HG03354 (cell line): ENCODE measurements at regions not wholly inside any gene's neighbourhood (a gene's known extent, or its start where the extent isn't known, plus 50 kb on each side); places are given as distances from the start of the nearest gene placed in this dataset.

Experiments used
- ATAC-seq: cut with Tn5 transposase; IDR thresholded peaks from one replicate; pipeline ENCODE4 v1.9.1; 2021; ENCODE audit warnings: mild to moderate bottlenecking; ENCODE audit not compliant: unreplicated experiment, poor library complexity, severe bottlenecking

DNA sequence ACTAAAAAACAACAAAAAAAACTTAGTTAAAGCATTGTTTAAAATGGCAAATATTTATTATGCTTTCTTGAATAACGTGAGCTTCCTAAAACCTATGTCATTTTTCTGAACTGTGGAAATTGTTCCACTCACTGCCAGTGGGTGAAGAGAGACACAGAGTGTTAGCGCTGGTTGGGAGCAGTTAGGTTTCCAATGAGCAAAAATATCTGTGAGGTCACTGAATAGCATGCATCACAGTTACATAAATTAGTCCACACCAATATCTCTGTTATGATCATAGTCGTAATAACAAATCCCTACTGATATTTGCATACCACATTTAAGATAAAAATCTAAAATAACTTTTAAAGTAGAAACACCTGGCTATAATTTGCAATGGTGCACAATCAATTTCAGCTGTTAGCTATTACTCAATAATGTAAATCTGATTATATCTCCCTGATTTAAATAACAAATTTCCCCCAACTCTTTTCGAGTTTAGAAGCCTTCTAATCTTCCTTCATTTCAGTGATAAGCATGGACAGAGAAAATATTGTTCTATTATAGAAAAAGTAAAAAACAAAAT lies 1094.0 kb upstream of the KLHL29 start:
- ATAC-seq = no peak

DNA sequence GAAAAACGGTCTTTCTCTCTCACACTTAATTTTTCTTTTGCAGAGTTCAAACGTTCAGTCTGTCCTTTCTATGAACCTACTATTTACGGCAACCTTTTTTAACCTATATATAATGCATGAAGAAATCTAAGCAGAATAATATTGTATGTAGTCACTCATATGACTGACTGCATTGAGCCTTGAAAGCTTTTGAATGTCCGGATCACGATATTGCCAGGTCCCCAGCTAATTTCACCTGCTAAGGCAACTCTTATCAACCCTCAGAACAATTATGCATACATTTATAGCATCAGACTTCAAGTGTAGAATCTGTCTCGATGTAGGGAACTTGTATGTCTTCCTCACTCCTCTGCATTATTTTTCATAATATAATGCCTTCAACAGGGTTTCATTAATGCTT lies 1083.8 kb upstream of the KLHL29 start:
- ATAC-seq = no peak

DNA sequence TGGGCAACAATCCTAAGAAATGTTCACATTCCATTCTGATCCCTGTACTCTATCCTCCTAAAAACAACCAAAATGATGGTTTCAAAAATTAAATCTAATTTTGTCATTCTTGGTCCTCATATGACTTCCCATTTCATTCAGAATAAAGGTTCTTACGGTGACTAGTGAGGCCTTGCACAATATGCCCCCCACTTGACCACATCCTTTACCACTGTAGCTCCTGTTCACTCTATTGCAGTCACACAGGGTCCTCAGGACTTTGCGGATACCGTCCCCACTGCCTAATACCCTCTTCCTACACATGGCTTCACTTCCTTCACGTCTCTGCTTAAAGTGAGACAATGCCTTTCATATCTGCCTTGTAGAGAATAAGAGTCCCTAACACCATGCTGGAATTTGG lies 1058.7 kb upstream of the KLHL29 start:
- no peak for ATAC-seq

DNA sequence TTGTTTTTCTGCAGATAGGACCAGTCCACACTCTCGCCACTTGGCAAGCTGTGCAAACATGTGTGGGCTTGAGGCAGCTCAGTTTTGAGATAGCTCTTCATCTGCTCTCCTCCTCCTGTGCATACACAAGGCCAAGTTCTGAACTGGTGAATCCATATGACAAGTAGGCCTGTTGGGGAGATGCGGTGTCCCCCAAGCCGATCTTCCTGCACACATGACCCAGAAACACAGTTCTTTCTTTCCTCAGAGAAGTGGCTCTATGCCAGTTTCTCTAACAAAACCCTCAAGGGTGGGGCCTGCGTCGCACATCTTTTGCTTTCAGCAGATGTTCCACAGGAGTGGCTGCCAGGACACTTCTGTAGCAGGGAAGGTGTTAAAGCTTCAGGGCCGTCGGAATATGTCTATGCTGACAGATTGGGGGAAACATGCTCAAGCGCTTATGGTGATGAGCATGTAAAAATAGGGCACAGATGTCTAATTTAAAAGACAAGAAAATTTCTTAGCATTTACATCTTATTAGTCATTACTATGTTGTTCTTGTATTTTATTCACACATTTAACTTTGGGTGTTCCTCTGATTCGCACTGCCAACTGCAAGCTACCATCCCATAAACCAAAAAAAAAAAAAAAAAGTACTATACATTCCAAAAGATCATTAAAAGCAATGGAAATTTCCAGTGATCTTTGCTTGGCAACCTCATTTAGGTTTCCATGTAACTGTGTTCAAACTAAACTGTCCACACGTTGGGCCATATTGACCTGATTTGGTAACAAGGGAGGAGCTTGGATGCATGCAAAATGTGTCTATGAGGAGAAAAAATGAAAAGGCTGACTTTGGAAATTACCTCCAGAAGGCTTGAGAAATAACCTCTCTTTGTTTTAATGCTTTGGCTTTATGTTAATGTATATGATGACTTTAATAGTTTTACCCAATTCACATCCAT lies 1055.5 kb upstream of the KLHL29 start:
- ATAC-seq = no peak

DNA sequence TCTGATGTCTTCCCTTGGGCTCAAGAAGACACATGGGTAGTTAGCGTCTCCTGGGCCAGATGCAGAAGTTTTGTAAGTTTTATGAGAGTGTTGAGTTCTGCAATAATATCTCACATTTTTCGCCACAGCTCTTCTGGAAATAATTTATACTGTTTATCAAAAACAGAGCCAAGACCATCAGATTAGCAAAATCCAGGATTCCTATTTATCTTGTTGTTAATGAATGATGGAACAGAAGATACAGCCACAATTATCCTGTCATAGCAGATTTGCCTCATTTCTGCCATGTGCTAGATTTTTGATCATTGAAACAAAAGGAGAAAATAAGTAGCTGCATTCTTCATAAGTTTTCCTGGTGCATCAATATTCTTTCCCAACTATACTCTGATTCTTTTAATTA lies 1048.6 kb upstream of the KLHL29 start:
- ATAC-seq = no peak

DNA sequence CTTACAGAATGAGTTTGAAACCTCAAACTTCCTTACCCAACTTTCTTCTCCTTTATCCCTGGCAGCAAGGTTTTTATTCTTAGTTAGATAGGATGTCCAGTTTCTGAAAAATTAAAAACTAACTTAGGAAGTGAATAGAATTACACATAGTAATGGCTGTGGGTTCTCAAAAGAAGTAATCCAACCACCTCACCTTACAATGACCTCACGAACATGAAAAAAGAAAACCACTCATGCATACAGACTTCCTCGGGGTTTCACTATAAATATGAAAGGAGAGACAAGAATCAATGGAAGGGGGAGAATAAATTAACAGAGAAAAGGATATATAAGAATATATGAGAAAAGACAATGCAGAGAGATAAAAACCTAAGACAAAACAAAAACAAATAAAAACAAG lies 1044.3 kb upstream of the KLHL29 start:
- ATAC-seq = no peak

DNA sequence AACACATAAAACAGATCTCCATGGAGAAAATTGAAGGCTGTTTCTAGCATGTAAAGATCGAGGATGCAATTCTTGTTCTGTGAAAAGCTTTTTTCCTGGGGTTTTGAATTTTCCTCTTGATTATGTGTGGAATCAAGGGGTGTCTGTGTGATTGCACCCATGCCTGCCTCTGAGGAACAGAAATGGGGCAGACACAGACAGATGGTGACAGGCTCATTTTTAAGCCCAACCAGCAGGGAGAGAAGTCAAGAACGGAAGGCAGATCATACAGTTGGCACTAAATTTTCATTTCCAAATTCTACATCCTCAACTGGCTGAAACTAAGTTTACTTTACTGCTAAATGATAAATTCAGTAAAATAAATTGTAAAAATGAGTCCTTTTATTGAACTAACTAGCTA lies 1037.7 kb upstream of the KLHL29 start:
- ATAC-seq = no peak

DNA sequence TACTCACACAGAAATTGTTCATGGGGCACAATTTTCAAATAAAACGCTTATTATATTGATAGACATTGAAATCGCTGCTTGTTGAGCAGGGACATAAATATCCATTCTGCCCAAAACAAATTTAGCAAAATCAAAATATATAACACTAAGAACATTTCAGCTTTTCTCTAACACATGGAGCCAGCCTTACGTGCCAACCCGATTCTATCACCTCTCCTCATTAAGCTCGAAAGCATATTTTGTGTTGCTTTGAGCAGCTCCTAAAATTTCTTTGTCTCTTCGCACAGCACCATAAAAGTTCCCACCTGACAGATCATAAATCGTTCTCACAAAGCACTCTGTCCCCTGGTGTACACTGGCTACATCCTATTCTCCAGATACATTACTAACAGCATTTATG lies 1034.4 kb upstream of the KLHL29 start:
- ATAC-seq = no peak

DNA sequence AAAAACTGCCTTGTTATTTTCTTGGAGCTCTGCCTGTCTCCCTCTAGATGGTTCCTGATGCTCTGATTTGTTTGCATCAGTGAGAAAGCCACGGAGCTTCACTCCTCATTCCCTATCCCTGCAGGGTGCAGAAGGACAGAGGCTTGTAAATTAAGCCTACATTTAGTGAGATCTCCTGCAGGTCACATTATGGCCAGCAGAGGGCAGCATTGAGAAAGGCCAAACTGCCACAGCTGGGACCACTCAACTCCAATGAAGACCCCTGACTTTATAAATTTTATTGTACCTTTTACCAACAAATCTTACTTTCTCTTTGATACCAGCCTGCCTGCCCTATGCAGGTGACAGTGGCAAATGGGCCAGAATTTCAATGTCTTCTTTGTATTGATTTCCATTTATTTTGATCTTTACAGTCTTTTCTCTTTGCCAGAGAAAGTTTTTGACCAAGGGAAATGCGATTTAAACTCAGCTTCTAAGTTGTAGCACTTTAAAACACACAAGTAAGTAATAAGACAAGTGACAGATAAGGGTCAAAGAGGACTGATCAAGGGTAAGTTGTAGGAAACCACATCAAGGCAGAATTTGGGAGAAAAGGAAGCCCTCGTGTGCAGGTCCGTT lies 1029.1 kb upstream of the KLHL29 start:
- peak; percentile 81 for ATAC-seq

DNA sequence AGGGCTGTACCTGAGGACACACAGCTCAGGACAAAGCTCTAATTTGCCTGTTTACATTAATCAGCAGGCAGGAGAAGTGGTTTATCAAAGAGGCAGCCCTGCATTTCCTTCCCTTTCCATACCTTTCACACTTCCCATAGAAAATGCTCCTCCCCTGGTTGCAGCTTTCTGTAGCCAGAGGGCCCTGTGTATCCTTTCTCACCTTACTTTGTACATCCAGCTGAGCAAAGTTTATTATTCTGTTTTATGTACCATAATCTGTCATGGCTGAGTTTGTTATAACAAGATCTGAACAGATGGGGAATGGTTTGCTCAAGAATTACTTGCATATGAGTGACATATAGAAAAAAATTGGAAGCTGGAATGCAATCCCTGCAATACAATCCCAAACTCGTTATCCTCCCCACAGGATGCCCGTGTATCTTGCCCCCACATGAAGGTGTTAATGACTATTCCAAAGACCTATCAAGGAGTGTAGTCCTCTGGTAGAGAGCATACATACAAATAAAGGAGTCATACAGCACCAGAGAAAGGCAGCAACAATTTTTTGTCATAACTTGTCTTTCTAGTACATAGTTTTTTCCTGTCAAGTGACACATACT lies 1025.8 kb upstream of the KLHL29 start:
- ATAC-seq = no peak

DNA sequence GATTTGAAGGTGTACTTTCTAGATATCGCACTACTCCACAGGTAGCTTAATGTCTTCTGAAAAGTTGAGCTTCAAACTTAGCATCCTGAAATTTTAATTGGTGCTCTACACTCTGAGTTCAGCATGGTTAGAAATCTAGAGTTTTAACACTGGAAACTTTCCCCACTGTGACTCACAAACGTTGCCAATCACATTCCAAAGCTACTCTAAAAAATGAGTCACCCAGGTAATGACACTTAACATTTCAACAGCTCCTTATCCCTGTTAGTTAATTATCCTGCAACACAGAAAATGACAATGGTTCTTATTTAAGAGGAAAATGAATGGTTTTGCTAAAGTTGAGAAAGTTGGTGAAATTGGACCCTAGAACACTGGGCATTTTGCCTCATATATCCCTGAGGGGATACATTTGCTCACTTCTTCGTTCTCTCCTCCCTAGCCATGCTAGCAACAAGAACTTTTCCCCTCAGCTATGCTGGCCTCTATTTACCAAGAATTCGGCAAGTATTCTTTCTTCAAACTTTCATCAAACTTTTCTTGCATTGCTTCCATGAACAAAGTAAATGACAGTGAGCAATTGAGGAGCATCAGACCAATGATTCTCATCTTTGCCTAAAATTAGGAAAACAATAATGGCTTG lies 1024.1 kb upstream of the KLHL29 start:
- no peak for ATAC-seq

DNA sequence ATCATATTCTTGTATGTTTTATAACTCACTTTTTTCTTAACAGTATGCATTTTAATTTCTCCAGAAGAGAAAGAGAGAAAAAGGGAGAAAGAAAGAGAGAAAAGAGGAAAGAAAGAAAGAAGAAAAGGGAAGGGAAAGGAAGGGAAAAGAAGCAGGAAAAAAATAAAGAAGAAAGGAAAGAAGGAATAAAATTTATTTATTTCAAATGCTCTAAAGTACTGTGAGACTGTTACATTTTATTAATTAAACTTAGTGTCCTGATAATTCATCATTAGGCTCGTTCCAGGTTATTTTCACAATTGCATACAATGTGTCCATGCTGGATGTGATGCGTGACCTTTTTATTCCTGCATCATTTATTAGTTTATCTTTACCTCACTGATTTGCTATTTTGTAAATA lies 1023.4 kb upstream of the KLHL29 start:
- no peak for ATAC-seq

DNA sequence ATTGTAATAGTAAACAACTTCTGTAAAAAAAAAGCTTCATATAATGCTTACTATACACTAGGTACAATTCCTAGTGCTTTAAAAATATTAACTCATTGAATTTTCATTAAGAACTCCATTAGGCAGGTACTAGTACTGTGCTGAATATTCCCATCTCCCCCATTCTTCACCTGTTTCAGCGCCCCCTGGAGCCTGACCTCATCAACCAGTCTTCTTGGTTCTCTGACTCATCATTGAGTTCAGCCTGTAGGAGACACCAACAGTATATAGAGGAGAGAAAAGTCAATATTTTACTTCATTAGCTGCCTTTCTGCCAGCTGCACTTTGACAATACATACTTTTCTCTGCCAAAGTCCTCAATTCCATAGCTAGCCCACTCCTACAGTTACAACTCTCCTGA lies 1009.9 kb upstream of the KLHL29 start:
- ATAC-seq = no peak

DNA sequence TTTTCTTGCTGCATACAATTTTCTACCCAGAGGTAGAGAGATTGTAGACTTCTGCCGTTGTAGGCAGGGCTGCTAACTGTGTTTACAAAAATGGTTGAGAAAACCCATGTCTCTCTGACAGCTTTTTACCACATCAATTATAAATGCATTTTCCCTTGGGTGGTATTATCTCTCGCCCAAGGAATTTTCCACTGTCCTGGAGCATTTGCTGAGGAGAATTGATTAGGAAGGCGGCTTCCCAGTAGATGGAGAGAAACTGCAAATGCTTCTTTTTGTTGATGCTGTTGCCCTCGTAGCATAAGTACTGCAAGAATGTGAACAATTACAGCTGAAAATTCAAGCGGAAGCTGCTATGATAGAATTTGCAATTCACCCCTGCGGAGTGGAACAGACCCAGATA lies 1007.7 kb upstream of the KLHL29 start:
- no peak for ATAC-seq

DNA sequence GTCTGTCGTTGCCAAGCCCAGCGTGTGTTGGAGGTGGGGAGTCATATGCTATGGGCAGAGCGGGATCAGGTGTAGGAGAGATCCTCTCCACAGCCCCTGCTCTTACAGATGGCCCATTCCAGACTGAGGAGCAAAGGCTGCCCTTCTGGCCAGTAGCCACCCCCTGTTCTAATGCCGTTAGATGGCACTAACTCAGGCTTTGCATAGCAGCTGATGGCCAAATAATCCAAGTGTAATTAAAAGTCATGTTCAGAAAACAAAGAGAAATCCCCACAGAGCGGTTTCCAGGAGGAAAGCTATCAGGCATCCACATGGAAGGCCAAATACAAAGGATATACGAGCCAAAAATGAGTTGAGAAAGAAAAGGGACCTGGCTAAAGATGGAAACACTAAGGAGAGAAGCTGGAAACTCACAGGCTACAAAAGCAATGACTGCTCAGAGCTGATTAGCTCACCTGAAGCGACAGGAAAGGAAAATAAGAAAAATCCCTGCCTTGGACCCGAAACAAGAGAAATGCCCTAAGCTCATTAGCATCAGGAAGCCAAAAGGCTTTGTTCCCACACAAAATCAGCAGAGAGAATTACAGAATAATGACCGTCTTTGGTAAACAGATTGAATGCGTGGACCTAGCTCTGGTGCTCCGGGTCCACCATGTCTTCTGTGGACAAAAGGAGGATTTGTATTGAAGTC lies 1002.4 kb upstream of the KLHL29 start:
- no peak for ATAC-seq

DNA sequence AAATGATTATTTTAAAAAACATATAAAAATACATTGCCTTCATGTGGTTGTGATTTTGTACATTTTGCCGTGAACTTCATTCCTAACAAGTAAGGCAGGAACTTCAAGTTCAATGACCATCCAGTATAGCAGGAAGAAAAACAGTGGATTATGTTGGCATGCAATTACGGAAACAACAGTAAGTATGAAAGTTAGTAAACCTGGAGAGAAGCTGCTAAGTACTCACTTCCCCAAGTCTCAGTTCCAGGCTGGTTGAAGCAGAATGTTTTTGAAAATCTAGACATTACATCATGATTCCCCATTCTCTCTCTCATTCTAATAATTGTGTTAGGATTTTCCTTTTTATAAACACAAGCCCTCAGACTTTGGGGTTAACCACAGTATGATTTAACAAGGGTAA lies 987.1 kb upstream of the KLHL29 start:
- no peak for ATAC-seq

DNA sequence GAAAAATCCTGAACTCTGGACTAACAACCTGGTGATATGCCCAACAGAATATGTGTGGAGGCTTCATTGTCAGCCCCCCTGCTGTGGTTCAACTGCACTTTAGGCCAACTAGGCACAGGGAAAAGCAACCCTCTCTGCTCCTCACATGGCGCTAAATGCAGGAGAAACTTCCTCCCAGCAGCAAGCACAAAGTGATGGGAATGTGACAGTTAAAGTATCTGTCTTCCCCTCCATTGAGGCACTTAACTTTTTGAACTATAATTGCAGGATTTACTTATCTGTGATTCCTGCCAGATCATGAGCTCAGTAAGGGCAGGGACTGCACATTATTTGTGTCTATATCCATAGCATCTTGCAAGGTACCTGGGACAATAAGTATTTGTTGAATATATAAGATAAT lies 981.2 kb upstream of the KLHL29 start:
- no peak for ATAC-seq

DNA sequence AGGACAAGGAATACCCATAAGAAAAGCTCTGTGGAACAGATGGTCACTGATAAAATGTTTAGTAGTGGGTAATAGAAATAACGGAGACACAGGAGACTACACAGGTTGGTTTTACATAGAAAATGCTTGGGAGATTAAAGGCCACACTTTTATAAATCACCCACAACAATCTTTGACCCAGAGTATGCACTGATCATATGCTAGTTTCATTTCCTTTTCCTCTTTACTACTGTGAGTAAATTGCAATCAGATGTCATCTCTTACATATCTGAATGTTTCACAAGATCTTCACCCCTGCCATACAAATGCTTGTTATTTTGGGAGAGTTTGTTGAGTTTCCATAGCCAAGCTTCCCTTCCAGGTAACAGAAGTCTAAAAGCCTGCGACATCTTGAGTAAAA lies 978.4 kb upstream of the KLHL29 start:
- ATAC-seq = no peak

DNA sequence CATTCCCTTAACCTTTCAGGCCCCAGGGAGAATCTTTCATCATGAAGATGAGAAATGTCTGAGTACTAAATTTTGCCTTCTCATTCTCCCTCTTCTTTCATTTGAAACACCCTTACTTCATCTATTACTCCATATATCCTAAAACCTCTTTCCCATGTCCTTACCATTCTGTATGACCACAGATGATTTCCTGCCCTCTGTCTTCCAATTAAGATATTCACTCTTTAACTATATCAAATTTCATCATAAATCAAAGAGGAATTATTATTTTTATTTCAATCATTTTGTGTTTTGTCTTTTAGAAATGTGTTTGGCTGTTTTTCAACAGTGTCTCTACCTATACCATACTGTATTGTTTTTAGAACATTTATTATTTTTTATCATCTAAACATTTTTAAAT lies 964.9 kb upstream of the KLHL29 start:
- no peak for ATAC-seq

DNA sequence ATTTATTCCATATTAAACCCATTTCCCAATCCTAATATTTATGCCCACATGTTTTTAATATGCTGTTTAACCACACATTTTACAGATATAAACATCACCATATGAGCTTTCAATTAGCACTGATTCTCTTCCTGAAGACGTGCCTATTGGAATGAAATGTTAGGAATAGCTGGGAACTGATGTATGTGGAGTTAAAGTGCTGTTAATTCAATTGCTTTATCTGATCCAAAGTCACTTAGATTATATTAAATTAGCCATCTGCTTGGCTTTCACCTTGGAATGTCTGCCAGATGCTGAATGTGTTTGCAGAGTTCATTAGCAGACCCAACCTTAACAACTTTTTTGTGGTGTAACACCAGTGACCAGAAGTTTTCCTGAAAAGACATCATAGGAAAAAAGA lies 942.9 kb upstream of the KLHL29 start:
- ATAC-seq = no peak
